Esophagus muscularis mucosa (tissue), 3 donors: ENCODE measurements at regions not wholly inside any gene's neighbourhood (a gene's known extent, or its start where the extent isn't known, plus 50 kb on each side); places are given as distances from the start of the nearest gene placed in this dataset.

Experiments
- CTCF ChIP-seq, 3 experiments: fragments of 200-600 bp in 2 of 3; fragments of 450-650 bp in 1 of 3; sonication (generic) in 2 of 3; IDR thresholded peaks; one replicate each; pipeline ENCODE4 v1.5.1; 2017 to 2019; ENCODE audit warnings: antibody characterized with exemption in 3 of 3, mild to moderate bottlenecking in 2 of 3, moderate library complexity in 1 of 3
- POLR2A ChIP-seq: fragments of 450-650 bp; IDR thresholded peaks from one replicate; pipeline ENCODE4 v1.6.1; 2017; ENCODE audit warnings: antibody characterized with exemption, moderate library complexity, mild to moderate bottlenecking, low read depth
- POLR2AphosphoS5 ChIP-seq, 2 donors: sonication (generic); formaldehyde crosslinking; IDR thresholded peaks; one replicate each; pipeline ENCODE4 v1.6.1; 2017; ENCODE audit warnings: antibody characterized with exemption in 2 of 2

- TF ChIP-seq CTCF (IDR thresholded peaks at IDR 0.05) (no peak), POLR2AphosphoS5 (IDR thresholded peaks at IDR 0.05) (no peak), POLR2A (no peak)
Measured at GRCh38 chr16:26901196-26901861, 165.4 kb upstream of the C16orf82 start.
